ENCODE measurements at regions not wholly inside any gene's neighbourhood (a gene's known extent, or its start where the extent isn't known, plus 50 kb on each side); places are given as distances from the start of the nearest gene placed in this dataset.

DNA sequence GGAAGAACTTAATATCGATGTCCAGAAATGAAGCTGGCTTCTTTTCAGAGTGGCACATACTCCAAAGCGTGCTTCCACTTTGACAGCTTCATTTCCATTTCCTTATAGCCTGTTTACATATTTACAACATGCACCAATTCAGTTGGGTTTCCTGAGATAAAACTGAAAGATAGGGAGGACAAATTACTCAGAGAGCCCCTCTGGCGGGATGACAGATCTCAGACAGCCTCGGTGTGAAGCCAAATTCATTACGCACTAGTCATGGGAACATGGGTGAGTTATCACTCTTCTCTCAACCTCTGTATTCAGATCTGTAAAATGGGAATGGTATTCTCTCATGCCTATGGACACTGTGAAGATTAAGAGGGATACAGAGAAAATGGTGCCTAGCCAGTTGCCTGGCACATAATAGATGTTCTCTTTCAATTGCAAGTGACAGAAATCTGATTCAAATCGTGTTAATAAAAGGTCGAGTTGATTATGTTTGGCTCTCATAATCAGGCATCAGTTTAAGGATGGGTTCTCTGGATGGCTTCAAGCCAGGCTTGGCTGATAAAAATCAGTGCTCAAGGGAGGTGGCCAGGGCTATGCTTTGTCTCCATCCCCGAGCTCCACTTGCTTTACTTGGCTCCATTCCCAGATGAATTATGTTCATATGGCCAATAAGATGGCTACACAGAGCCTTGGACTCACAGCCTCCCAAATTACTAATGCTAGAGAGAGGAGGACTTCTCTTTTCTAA, 132.2 kb upstream of the C1QTNF7 start:
- Mint-ChIP-seq H3K9me3 (no peaks in the 10 kb centered on the region), H3K36me3 (ENCODE audit: low read depth) (no peaks in the 10 kb centered on the region), H3K27ac (no peak overlapping the region), H3K4me3 (no peak overlapping the region), H3K27me3 (no peaks in the 10 kb centered on the region), H3K4me1 (ENCODE audit: low read depth) (no peaks in the 10 kb centered on the region)
- intact Hi-C loops (cut with micrococcal nuclease) = no loop called here

DNA sequence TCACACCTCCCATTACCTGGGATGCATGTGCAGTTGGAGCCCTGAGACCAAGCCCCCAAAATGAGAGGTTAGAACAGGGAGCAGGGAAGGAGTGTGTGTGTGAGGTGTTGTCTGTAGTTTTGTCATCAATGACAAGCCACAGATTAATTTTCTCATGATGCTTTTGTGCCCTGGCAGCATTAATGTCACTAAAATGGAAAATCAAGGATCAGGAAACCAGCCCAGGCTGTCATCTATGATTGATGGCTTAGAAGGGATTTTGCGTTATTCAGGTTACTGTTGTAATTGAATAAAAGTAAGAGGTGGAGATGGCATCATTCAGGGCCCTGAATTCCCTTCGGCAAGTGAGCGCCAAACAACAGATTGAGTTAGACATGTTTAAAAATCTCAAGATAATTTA, 130.5 kb upstream of the C1QTNF7 start:
- no peak overlapping the region for H3K4me3 Mint-ChIP-seq
- no peak overlapping the region for H3K27ac Mint-ChIP-seq
- no peaks in the 10 kb centered on the region for H3K36me3 Mint-ChIP-seq (ENCODE audit: low read depth)
- intact Hi-C loops (cut with micrococcal nuclease) = no loop called here
- no peaks in the 10 kb centered on the region for H3K27me3 Mint-ChIP-seq
- H3K9me3 Mint-ChIP-seq = no peaks in the 10 kb centered on the region
- H3K4me1 Mint-ChIP-seq (ENCODE audit: low read depth) = no peaks in the 10 kb centered on the region

DNA sequence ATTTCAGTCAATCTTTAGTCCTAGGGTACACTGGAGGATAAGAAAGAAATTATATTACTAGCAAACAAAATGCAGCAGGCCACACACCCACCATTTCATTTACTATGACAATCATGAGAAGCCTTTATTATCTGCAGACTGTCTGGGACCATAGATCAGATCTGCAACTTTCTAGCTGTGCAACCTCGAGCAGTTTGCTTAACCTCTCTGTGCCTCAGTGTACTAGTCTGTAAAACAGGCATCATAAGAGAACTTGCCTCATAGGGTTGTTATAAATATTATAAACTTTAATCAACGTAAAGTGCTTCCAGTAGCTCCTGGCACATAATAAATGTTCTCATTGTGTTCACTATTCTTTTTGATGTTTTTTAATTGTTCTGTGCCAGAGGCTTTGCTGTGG, 128.2 kb upstream of the C1QTNF7 start:
- no peak overlapping the region for H3K4me3 Mint-ChIP-seq
- H3K36me3 Mint-ChIP-seq (ENCODE audit: low read depth) = no peaks in the 10 kb centered on the region
- H3K4me1 Mint-ChIP-seq (ENCODE audit: low read depth) = no peaks in the 10 kb centered on the region
- H3K9me3 Mint-ChIP-seq = no peaks in the 10 kb centered on the region
- H3K27ac Mint-ChIP-seq = no peak overlapping the region
- no peaks in the 10 kb centered on the region for H3K27me3 Mint-ChIP-seq
- intact Hi-C loops (cut with micrococcal nuclease) = no loop called here

DNA sequence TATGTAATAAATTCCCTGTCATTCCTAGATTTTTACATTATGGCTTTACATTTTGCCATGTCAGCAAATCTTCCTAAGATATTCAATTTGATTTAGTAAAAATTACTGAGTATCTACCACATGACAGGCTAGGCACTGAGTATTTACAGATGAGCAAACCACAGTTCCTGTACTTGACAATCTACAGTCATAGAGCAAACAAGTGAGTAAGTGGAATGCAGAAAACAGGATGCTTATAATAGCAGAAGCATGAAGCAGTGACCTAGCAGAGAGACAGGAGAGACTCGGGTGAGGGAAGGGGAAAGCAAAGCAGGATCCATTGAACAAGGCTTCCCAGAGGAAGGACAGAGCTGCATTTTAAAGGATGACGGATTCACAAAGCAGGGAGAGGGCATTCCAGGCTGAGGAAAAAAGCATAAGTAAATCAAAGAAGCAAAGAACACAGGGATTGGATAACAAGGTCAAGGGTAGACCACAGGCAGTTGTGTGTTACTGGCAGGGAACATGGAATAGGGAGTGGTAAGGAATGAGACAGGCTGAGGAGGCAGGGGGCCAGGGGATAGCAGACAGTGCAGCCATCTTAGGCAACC, 124.7 kb upstream of the C1QTNF7 start:
- H3K27me3 Mint-ChIP-seq = no peaks in the 10 kb centered on the region
- intact Hi-C loops (cut with micrococcal nuclease) = no loop called here
- no peaks in the 10 kb centered on the region for H3K36me3 Mint-ChIP-seq (ENCODE audit: low read depth)
- no peak overlapping the region for H3K4me3 Mint-ChIP-seq
- H3K27ac Mint-ChIP-seq = no peak overlapping the region
- H3K9me3 Mint-ChIP-seq = no peaks in the 10 kb centered on the region
- H3K4me1 Mint-ChIP-seq (ENCODE audit: low read depth) = no peaks in the 10 kb centered on the region

DNA sequence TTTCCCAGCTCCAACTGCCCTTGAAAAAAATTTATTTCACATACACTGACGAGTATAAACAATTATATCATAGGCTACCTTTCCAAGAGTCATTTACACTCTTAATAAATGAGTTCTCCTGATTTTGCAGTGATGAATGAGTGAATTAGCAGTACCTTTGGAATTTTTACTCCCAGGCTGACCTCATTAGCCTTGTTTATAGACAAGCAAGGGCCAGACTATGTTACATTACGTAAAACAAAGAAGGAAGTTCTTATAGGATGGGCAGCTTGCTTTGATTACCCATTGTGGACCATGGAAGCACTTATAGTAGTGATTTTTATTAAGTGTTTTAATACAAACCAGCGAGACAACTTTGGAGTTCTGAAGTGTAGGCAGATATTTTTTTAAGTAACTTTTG, 112.9 kb upstream of the C1QTNF7 start:
- Mint-ChIP-seq H3K4me3 (no peak overlapping the region), H3K27ac (no peak overlapping the region), H3K4me1 (ENCODE audit: low read depth) (no peaks in the 10 kb centered on the region), H3K36me3 (ENCODE audit: low read depth) (no peaks in the 10 kb centered on the region), H3K9me3 (peaks cover 19% of the 10 kb centered on the region), H3K27me3 (no peaks in the 10 kb centered on the region)
- intact Hi-C loops (cut with micrococcal nuclease) = no loop called here

DNA sequence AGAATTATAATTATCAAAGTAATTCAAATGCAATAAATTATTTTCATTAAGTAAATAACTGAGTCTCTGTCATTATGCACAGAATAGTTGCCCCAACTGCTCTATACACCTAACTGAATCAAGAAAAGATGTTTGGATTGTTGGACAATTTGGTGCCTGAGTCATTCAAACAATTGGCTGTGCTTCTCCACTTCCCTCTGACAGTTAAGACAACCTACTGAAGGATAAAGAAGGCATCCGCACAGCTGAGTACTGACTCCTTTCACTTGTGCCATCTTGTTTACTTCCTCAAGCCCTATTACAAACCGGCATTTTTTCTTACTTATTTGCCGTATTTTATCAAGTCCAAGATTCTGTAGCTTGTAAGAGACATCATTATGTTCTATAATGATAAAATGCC, 110.6 kb upstream of the C1QTNF7 start:
- Mint-ChIP-seq H3K4me3 (no peak overlapping the region), H3K27ac (no peak overlapping the region), H3K9me3 (no peaks in the 10 kb centered on the region), H3K27me3 (no peaks in the 10 kb centered on the region), H3K36me3 (ENCODE audit: low read depth) (no peaks in the 10 kb centered on the region), H3K4me1 (ENCODE audit: low read depth) (no peaks in the 10 kb centered on the region)
- intact Hi-C loops (cut with micrococcal nuclease) = no loop called here

DNA sequence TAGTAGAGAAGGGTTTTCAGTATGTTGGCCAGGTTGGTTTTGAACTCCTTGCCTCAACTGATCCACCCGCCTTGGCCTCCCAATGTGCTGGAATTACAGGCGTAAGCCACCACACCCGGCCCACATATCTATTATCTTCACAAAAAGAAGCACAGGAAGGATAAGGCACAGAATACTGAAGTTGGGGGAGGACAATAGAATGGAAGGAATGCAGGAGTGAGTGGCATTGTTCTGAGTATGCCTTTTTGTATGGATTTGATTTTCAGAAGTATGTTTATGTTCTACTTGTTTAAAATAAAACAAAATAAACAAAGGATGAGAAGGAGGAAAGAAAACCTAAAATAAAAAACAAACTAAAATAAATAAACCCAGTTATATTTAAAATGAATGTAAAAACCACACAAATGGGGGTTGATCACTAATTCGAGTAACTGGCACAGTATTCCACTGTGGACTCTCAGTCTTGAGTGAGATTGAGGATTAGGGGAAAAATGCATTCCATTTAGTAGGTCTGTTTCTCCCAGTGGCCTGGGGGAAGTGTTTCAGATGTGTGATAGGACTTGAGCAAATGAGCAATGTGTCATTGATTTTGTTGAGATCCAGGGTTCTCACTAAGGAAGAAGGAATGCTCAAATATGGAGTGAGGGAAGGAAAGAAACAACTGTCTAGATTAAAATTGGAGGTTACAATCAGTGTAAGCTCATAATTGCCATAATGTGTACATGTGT, 109.0 kb upstream of the C1QTNF7 start:
- intact Hi-C loops (cut with micrococcal nuclease) = no loop called here
- no peaks in the 10 kb centered on the region for H3K27me3 Mint-ChIP-seq

DNA sequence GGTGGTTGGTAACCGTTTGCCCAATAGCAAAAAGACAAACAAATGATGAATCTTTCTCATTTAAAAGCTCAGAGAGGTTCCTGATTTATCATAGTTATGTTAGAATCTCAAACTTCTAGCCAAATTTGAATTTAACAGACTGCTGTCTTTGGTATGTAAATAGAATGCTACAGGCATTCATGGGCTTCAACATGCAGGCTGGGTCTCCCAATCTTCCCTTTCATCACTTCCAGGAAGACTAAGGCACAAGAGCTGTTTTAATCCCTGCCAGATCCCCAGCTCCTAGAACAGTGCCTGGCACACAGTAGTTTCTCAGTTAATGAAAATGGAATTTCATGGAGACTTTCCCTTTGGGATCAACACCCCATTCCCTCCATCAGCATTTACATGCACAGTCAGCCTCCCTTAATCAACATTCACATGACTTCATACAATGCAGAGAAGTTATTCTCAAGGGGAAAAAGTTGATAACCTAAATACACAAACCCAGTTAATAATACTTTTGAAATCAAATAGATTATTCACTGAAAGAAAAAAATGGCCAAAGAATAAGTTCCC, 107.6 kb upstream of the C1QTNF7 start:
- intact Hi-C loops (cut with micrococcal nuclease) = no loop called here
- Mint-ChIP-seq H3K27me3 (no peaks in the 10 kb centered on the region), H3K36me3 (ENCODE audit: low read depth) (no peaks in the 10 kb centered on the region), H3K9me3 (no peaks in the 10 kb centered on the region), H3K4me1 (ENCODE audit: low read depth) (no peaks in the 10 kb centered on the region), H3K27ac (no peak overlapping the region), H3K4me3 (no peak overlapping the region)

More for the DNA sequence above, 109.0 kb upstream of the C1QTNF7 start:
- no peak overlapping the region for H3K27ac Mint-ChIP-seq
- H3K9me3 Mint-ChIP-seq = no peaks in the 10 kb centered on the region
- H3K4me1 Mint-ChIP-seq (ENCODE audit: low read depth) = no peaks in the 10 kb centered on the region
- no peaks in the 10 kb centered on the region for H3K36me3 Mint-ChIP-seq (ENCODE audit: low read depth)
- H3K4me3 Mint-ChIP-seq = no peak overlapping the region

DNA sequence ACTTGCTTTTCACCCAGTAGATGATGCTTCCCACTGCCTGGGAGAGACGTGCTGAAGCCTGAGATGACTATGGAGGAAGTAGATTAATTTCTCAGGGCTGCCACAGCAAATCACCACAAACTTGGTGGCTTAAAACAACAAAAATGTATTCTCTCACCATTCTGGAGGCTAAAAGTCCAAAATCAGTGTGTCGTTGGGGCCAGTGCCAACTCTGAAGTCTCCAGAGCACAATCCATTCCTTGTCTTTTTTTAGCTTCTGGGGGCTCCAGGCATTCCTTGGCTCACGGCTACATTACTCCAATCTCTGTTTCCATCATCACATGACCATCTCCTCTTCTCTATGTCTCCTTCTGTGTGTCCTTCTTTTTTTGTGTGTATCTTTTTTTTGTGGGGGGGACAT, 105.8 kb upstream of the C1QTNF7 start:
- intact Hi-C loops (cut with micrococcal nuclease) = no loop called here
- Mint-ChIP-seq H3K36me3 (ENCODE audit: low read depth) (no peaks in the 10 kb centered on the region), H3K4me1 (ENCODE audit: low read depth) (no peaks in the 10 kb centered on the region), H3K4me3 (no peak overlapping the region), H3K27ac (no peak overlapping the region), H3K27me3 (no peaks in the 10 kb centered on the region), H3K9me3 (no peaks in the 10 kb centered on the region)

DNA sequence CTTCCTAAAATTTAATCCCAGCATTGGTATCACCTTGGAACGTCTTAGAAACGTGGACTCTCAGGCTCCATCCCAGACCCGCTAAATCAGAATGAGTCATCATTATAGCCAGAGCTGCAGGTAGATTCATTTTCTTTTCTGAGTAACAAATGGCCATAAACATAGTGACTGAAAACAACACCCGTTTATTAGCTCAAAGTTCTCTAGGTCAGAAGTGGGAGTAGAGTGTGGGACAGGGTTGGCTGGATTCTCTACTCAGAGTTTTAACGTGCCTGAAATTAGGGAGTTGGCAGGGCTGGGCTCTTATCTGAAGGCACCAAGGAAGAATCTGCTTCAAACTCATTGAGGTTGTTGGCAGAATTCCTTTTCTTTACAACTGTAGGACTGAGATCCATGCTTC, 101.8 kb upstream of the C1QTNF7 start:
- Mint-ChIP-seq H3K36me3 (ENCODE audit: low read depth) (no peaks in the 10 kb centered on the region), H3K4me3 (no peak overlapping the region), H3K9me3 (no peaks in the 10 kb centered on the region), H3K4me1 (ENCODE audit: low read depth) (no peaks in the 10 kb centered on the region), H3K27ac (no peak overlapping the region), H3K27me3 (no peaks in the 10 kb centered on the region)
- intact Hi-C loops (cut with micrococcal nuclease) = no loop called here

DNA sequence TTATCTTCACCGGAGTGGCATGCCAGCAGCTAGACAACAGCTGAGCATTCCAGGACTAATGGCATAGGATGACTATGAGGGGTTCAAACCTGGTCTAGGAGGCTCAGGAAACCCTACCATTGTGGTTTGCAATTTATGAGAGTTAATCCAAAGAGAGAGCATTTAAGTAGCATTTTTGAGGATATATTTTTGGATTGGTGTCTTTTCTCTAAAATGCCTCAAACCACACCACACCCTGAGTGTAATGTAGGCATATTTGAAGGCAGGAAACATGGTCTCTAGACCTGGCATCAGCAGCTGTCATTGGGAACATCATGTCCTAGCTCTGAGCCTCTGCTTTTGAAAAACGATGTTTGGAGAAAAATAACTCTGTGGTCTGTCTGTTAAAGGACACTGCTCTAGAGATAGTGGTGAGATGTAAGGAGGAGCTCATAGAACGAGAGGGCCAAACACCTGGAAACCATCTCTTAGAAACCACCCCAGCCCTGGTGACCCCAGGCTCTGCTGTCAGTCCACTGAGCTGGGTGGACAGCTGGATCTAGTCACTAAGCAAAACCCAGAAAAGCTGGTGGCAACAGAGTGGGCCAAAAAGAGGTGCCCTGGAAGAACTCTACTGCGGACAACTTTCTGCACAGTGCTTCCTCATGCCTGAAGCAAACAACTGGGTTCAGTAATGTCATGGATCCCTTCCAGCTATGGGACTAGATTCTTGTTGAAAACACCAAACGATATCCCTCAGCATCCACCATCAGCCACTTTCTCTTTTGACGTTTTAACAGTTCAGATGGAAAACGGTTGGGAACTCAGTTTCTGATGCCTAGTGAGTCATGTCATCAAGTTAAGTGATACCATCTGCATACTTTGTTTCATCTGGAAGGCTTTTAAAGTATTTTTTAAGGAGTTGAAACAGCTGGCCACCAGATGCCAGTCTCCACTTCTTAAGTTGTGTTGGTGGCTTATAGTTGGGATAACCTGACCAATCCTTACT, 100.2 kb upstream of the C1QTNF7 start:
- intact Hi-C loops (cut with micrococcal nuclease) = no loop called here
- Mint-ChIP-seq H3K4me1 (ENCODE audit: low read depth) (no peaks in the 10 kb centered on the region), H3K27me3 (no peaks in the 10 kb centered on the region), H3K9me3 (no peaks in the 10 kb centered on the region), H3K27ac (no peak overlapping the region), H3K36me3 (ENCODE audit: low read depth) (no peaks in the 10 kb centered on the region), H3K4me3 (no peak overlapping the region)

DNA sequence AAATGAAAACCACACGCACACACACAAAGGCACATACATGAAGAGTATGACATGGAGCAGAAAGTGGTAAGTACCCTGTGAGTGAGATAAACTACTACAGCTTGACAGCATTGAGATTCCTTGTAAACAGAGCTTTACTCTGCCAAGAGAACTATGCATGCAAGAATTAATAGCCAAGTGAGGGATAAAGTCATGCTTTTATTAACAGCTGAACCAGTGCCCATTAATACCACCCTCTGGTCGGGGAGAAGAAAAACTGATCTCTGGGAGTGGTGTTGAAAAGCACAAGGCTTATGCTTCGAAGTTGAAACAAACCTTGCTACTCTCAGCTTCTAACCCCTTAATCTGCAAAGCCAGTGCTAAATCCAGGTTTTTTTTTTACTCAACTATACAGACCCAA, 95.9 kb upstream of the C1QTNF7 start:
- H3K4me1 Mint-ChIP-seq (ENCODE audit: low read depth) = peaks cover 5% of the 10 kb centered on the region
- no peaks in the 10 kb centered on the region for H3K27me3 Mint-ChIP-seq
- H3K27ac Mint-ChIP-seq = no peak overlapping the region
- H3K36me3 Mint-ChIP-seq (ENCODE audit: low read depth) = no peaks in the 10 kb centered on the region
- H3K9me3 Mint-ChIP-seq = no peaks in the 10 kb centered on the region
- H3K4me3 Mint-ChIP-seq = no peak overlapping the region
- intact Hi-C loops (cut with micrococcal nuclease) = no loop called here

DNA sequence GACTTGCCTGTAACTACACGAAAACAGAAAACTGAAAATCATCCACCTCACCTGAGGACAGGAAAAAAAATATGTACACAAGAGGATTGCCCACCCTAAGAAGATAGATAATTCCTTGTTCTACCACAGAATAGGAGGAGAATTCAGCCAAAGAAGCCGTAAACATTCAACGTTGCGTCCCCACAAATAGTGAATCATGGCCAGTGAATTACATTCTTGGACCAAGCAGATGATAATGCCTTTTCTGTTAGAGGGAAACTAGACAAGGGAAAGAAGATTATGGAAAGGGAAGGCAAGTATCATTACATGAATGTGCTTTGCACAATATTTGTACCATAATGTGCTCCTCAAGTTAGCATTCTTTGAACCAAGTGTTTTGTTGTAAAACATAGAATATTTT, 95.5 kb upstream of the C1QTNF7 start:
- Mint-ChIP-seq H3K27me3 (no peaks in the 10 kb centered on the region), H3K4me3 (no peak overlapping the region), H3K4me1 (ENCODE audit: low read depth) (peaks cover 9% of the 10 kb centered on the region), H3K36me3 (ENCODE audit: low read depth) (no peaks in the 10 kb centered on the region), H3K9me3 (no peaks in the 10 kb centered on the region), H3K27ac (no peak overlapping the region)
- intact Hi-C loops (cut with micrococcal nuclease) = no loop called here
